Activated CD8-positive, alpha-beta memory T cell treated with anti-CD3 and anti-CD28 coated beads for 36 hours (primary cell): ENCODE measurements at regions not wholly inside any gene's neighbourhood (a gene's known extent, or its start where the extent isn't known, plus 50 kb on each side); places are given as distances from the start of the nearest gene placed in this dataset.
"Not testable (repeated sequence)": the region's sequence is repeated elsewhere in the genome, so short reads cannot be mapped to it uniquely, and the experiment has no call there.

Experiments used
- CTCF ChIA-PET: fragments of 350-600 bp; sonication (Branson Sonifier 250); formaldehyde crosslinking; loops from one replicate; lab custom pipeline; 2021; ENCODE audit warnings: antibody characterized with exemption; lab: Charles Lee
- POLR2A ChIA-PET: fragments of 350-600 bp; sonication (Branson Sonifier 250); formaldehyde crosslinking; loops from one replicate; lab custom pipeline; 2021; ENCODE audit warnings: antibody characterized with exemption; lab: Charles Lee

DNA sequence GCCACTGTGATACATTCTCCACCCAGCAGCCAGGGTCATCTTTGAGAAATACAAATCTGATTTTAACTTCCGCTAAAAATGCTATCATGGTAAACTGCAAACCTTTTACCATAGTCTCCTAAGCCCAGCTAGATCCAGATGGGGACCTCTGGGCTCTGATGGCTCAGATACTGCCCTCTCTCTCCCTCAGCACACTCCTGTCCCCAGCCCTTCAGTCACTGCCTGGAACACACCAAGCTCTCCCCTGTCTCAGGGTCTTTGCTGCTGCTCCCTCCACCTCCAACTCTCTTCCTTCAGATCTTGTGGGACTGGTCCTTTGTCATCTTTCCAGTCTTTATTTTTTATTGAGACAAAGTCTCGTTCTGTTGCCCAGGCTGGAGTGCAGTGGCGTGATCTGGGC lies 65.1 kb downstream of the SPRY4 start:
- ChIA-PET POLR2A (no interaction called here), CTCF (no interaction called here)

DNA sequence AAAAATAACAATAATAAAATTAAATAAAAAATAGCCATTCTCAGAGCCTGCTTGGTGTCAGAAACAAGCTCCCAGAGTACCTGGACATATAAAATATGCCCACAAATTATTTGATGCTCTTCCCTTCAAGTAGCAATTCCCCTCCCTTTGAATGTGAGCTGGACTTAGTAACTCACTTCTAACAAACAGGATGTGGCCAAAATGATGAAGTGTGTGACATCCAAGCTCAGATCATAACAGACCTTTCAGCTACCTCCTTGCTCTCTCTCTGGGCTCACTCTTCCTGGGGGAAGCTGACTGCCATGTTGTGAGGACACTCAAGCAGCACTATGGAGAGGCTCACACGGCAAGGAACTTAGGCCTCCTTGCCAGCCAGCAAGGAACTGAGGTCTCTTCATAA lies 69.0 kb downstream of the SPRY4 start:
- CTCF ChIA-PET = no interaction called here
- POLR2A ChIA-PET = no interaction called here

DNA sequence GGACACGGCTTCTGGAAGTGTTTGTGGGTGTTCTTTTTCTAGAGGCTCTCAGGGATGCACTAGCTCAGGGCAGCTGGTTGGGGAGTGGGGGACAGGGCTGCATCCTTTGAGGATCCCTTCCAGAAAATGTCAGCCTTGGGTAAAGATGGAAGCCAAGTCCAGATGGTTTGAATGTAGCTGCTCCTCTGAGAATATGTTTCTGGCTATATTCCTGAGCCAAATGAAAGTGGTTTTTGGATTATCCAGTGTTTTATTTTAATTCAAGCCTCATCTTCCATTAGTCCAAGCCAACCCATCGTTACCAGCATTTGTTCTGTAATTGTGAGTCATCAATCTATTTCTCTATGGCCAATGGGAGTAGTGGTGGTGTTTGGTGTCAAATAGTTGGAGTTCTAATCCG lies 70.4 kb downstream of the SPRY4 start:
- ChIA-PET CTCF (no interaction called here), POLR2A (no interaction called here)

DNA sequence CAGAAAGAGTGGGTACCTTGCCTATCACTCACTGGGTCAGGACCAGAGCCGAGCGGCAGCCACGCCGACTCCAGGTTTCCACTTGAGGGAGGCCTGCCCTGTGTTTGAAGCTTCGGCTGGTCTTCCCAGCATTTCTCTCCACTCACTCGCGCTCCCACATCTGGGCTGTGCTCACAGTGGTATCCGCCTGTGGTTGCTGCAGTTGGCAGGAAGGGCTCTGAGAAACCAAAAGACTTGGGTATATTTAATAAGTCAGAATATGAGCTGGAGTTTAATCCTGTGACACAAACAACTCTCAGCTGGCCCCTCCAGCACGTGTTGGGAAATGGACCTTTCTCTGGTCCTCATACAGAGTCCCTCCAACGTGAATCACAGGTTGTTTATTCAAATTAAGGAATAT lies 70.9 kb downstream of the SPRY4 start:
- ChIA-PET CTCF (no interaction called here), POLR2A (no interaction called here)

- ChIA-PET POLR2A (no interaction called here), CTCF (interaction anchor here (0.6 kb wide), 1 partner anchor 23 kb away, joined by 4 read pairs; no protein-coding TSS in a partner anchor)
Observed at GRCh38 chr5:142250119-142250518, 74.7 kb downstream of the SPRY4 start.

GRCh38 chr5:142248853-142249462 lies 75.9 kb downstream of the SPRY4 start:
- CTCF ChIA-PET = no interaction called here
- POLR2A ChIA-PET = no interaction called here

- ChIA-PET POLR2A (no interaction called here), CTCF (no interaction called here)
Observed at GRCh38 chr5:142246258-142246657, 78.6 kb downstream of the SPRY4 start.

DNA sequence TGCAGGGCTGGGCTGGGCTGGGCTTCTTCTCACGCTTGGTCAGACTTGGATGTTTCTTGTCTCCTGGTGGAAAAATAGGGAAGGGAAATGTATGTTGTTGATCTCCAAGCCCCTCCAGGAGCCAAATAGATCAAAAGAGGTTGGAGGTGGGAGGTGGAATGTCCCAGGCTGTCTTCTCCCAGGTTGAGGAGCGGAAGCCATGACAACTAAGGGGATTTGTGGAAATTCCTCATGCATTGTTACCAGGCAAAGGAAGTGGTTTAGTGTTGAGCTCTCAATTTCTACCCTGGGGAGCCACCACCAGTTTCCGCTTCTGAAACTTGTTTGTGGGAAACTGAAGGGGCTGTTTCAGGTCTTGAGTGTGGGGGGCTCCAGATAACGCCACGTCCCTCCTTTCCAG lies 79.0 kb downstream of the SPRY4 start:
- ChIA-PET CTCF (no interaction called here), POLR2A (no interaction called here)

GRCh38 chr5:142244440-142244839 lies 80.4 kb downstream of the SPRY4 start:
- ChIA-PET CTCF (no interaction called here), POLR2A (no interaction called here)

DNA sequence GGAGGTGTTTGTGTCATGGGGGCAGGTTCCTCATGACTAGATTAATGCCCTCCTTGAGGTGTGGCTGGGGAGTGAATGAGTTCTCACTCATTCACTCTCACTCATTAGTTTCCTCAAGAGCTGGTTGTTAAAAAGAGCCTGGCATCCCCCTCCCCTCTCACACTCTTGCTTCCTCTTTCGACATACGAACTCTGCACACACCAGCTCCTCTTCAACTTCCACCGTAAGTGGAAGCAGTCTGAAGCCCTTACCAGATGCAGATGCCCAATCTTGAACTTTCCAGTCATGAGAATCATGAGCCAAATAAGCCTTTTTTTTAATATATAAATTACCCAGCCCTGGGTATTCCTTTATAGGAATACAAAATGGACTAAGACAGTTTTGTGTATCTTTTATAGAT lies 82.5 kb downstream of the SPRY4 start:
- CTCF ChIA-PET = no interaction called here
- POLR2A ChIA-PET = no interaction called here

DNA sequence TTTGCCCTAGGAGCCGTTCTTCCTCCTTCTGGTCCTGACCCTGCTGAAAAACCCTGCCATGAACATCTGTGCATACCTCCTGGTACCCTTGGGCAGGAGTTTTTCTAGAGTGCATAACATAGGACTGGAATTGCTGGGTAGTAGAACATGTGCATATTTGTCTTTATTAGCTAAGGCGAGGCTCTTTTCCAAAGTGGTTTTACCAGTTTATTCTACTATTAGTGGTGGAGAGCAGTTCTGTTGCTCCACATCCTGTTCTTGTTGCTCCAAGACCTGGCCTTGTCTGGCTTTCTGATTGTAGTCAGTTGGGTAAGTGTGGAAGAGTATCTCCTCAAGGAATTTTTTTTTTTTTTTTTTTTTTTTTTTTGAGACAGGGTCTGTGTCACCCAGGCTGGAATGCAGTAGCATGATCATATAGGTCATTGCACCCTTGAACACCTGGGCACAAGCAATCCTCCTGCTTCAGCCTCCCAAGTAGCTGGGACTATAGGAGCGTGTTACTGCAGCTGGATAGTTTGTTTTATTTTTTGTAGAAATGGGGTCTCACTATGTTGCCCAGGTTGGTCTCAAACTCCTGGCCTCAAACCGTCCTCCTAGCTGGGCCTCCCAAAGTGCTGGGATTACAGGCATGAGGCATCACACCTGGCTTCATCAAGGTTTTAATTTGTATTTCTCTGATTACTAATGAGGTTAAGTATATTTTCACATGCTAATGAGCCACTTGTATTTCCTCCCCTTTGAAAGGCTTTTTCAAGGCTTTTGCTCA lies 85.2 kb downstream of the SPRY4 start:
- POLR2A ChIA-PET = no interaction called here
- CTCF ChIA-PET = interaction anchor here (0.6 to 0.7 kb wide), 2 partner anchors 23 to 249 kb away, joined by 3 to 4 read pairs; no protein-coding TSS in a partner anchor

DNA sequence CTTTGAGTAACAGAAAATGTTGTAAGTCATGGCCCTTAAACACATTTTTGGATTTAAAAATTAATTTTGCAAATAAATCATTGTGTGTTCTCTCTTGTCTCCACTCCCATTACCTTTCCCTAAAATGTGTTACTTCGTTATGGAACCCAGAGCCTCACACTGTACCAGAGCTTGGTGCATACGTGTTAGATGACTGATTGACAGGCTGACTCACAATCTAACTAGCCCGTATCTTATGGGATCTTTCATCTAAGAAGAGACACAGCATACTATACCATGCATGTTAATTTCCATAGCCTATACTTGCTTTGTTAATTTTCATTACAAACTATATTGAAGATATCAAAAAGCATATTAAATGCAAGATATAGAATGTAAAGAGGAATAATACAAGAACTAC lies 87.1 kb downstream of the SPRY4 start:
- ChIA-PET POLR2A (no interaction called here), CTCF (no interaction called here)

- POLR2A ChIA-PET, CTCF ChIA-PET: not testable (repeated sequence)
Observed at GRCh38 chr5:142236673-142237290, 88.0 kb downstream of the SPRY4 start.

GRCh38 chr5:142235870-142236672 lies 88.8 kb downstream of the SPRY4 start:
- CTCF ChIA-PET = no interaction called here

GRCh38 chr5:142235050-142235797 lies 89.6 kb downstream of the SPRY4 start:
- CTCF ChIA-PET = interaction anchor here (0.7 kb wide), 1 partner anchor 128 kb away, joined by 3 read pairs; no protein-coding TSS in a partner anchor

More at GRCh38 chr5:142235870-142236672, 88.8 kb downstream of the SPRY4 start:
- POLR2A ChIA-PET = no interaction called here

GRCh38 chr5:142233083-142234032 lies 91.5 kb downstream of the SPRY4 start:
- ChIA-PET CTCF (no interaction called here), POLR2A (no interaction called here)

More at GRCh38 chr5:142235050-142235797, 89.6 kb downstream of the SPRY4 start:
- POLR2A ChIA-PET = no interaction called here

DNA sequence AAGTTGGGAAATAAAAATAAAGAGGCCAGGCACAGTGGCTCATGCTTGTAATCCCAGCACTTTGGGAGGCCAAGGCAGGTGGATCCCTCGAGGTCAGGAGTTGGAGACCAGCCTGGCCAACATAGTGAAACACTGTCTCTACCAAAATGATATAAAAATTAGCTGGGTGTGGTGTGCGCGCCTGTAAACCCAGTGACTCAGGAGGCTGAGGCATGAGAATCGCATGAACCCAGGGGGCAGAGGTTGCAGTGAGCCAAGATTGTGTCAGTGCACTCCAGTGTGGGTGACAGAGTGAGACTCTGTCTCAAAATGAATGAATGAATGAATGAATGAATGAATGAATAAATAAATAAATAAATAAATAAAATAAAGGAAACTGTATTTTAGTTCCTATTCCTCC lies 93.9 kb downstream of the SPRY4 start:
- POLR2A ChIA-PET, CTCF ChIA-PET: not testable (repeated sequence)

DNA sequence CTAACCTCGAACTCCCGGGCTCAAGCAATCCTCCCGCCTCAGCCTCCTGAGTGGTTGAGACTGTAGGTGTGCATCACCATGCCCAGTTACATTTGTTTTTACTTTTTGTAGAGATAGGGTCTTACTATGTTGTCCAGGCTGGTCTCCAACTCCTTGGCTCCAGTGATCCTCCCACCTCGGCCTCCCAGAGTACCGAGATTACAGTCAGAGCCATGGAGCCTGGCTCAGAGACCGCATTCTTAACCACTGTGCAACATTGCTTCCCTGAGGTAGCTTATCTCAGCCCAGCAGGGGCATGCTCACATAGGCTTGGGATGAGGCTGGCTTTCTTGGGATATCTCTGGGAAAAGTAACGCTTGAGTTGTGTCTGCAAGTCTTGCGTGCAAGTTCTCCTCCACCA lies 99.7 kb downstream of the SPRY4 start:
- CTCF ChIA-PET = interaction anchor here (1.5 kb wide), 1 partner anchor 9 kb away, joined by 3 read pairs; no protein-coding TSS in a partner anchor

More for the DNA sequence above, 99.7 kb downstream of the SPRY4 start:
- POLR2A ChIA-PET = no interaction called here
